HT-29 (cell line): ENCODE measurements at regions not wholly inside any gene's neighbourhood (a gene's known extent, or its start where the extent isn't known, plus 50 kb on each side); places are given as distances from the start of the nearest gene placed in this dataset.
A peak's percentile ranks its signal among the peaks of the same experiment; 100 is the strongest.

Experiments
- DNase-seq: peaks from one replicate; pipeline ENCODE4 v3.0.0-alpha.2; 2015; ENCODE audit warnings: low spot score

DNA sequence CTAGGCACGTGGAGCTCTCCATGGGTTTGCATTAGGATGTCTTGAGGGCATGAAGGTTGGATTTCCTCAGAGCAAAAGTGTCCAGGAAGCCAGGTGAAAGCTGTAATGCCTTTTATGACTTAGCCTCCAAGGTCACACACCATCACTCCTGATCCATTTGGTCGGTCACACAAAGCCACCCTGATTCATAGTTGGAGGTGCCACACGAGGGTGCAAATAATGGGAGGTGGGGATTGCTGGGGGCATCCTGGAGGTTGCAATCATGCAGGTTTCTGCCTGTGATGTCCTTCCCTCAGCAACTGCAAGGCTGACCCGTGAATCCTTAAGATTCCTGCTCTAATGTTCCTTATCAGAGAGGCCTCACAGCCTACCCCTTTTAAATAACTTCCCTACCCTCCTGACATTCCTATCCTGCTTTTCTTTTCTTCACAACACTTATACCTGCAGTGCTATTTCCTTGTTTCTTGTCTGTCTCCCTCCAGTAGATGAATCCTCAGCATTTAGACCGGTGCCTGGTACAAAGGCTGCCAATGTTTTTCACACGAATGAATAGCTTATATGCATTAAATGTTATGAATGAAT is 97.1 kb downstream of the LIPG start:
- DNase-seq: no peak

DNA sequence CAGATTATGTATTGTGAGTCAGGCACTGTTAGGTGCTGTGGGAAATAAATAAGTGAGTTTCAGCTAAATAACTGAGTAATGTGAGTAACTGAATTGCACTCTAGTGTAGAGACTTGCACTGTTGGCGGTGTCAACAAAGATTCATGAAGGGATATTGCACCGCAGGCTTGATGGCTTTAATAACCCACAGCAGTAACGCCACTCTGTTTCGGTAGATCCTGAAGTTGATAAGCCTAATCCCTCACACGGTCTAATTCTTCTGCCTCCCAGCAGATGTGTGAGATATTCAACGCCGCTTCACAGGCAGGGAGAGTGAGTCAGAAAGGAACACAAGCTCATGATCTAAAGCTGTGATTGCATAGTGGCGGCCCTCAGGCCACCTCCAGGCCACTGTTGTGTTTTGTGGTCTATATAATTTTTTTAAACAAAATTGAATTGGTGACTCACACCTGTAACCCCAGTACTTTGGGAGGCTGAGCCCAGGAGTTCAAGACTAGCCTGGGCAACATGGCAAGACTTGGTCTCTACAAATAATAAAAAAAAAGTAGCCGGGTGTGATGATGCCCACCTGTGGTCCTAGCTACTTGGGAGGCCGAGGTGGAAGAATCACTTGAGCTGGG is 94.3 kb downstream of the LIPG start:
- DNase-seq: peak; percentile 63

GRCh38 chr18:49655266-49656072 is 93.6 kb downstream of the LIPG start:
- no peak for DNase-seq

DNA sequence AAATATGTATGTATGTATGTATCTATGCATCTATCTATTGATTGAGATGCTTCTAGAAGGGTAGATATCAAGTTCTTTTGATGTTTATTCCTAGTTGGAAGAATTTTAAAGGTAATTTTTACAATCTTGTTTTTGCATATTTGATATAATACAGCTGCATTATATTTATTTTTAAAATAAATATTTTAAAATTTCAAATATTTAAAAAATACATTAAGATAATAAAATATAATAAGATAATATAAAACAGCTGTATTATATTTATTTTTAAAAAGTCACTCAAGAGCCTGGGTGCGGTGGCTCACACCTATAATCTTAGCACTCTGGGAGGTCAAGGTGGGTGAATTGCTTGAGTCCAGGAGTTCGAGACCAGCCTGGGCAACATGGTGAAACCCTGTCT is 92.5 kb downstream of the LIPG start:
- no peak for DNase-seq

DNA sequence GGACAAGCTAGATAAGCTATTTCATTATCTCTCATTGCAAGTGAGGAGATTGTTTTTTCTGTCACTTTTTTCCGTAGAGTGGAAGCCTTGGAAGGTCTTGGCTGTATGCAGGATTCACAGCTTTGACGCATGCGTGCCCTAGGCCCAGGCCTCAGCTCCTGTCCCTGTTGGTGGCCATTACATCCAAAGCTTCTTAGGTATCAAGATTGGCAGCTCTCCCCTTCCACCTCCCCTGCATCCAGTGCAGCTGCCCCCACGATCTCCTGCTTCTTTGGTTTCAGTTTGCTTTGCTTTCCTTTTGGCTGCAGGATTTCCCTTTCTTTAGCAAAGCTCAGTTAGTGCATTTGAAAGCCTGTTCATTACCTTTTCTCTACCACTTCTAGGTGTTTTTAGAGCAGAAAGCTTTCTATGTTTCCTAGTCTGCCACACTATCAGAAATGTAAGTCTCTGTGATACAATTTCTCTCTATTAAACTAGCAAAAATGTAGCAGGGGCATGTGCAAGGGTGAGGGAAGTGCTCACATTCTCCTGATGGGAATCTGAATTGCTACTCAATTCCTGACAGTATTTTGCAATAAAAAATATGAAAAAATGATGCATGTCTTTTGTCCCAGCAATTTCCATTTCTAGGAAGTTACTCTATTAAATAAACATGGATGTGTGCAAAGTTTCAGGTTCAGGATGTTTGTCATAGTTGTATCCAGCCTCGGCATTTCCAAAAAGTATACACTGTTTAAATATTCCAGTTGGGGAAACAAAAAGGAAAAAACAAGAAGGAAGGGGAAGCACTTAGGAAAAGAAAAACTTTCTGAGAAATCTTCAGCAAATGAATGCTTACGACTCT is 91.2 kb downstream of the LIPG start:
- DNase-seq: no peak

- DNase-seq: no peak
Measured at GRCh38 chr18:49651033-49651432, 89.2 kb downstream of the LIPG start.

GRCh38 chr18:49650426-49650891 is 88.6 kb downstream of the LIPG start:
- DNase-seq: no peak

DNA sequence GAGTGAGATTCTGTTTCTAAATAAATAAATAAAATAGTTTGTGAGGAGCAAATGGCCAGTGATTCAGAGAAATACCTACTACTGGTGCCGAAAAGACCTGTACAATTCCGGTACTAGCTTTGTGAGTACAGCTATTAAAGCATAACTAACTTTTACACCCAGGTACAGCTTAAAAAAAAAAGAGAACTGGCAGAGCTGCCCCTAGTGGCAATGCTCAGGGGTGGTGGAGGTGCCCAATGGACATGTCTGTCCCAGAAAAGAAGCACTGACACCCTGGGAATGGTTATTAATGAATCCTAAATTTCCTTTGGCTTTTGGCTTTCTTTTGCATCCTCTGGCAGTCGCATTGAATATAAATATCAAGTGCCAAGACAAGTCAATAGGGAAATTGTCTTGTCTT is 87.0 kb downstream of the LIPG start:
- no peak for DNase-seq
